Chondrocyte (in vitro differentiated cells): ENCODE measurements at regions not wholly inside any gene's neighbourhood (a gene's known extent, or its start where the extent isn't known, plus 50 kb on each side); places are given as distances from the start of the nearest gene placed in this dataset.

Experiments used
- DNase-seq: peaks from one replicate; pipeline ENCODE4 v3.0.0; 2021; ENCODE audit warnings: mixed read lengths, low spot score
- H3K27ac Mint-ChIP-seq: one replicate; pipeline ENCODE4 v1.8.0; 2021; ENCODE audit warnings: mild to moderate bottlenecking, moderate library complexity, mixed read lengths; ENCODE audit not compliant: unreplicated experiment
- H3K27me3 Mint-ChIP-seq: 2 replicates; pipeline ENCODE4 v1.8.0; 2021; ENCODE audit warnings: low read depth, mixed read lengths
- H3K36me3 Mint-ChIP-seq: 2 replicates; pipeline ENCODE4 v1.8.0; 2021; ENCODE audit warnings: low read depth, mixed read lengths
- H3K4me1 Mint-ChIP-seq: 2 replicates; pipeline ENCODE4 v1.8.0; 2021; ENCODE audit warnings: low read depth, mild to moderate bottlenecking, mixed read lengths
- H3K4me3 Mint-ChIP-seq: one replicate; pipeline ENCODE4 v1.8.0; 2021; ENCODE audit warnings: mild to moderate bottlenecking, moderate library complexity, mixed read lengths; ENCODE audit not compliant: unreplicated experiment
- H3K9me3 Mint-ChIP-seq: 2 replicates; pipeline ENCODE4 v1.8.0; 2021; ENCODE audit warnings: low read depth, mixed read lengths
- CTCF ChIP-seq: fragments of 200-600 bp; sonication (generic); IDR thresholded peaks from 2 replicates; pipeline ENCODE4 v1.5.0; 2021; ENCODE audit warnings: antibody characterized with exemption, mild to moderate bottlenecking, moderate library complexity

GRCh38 chr1:4085546-4085945, 185.5 kb upstream of the C1orf174 start:
- peaks cover 3% of the 10 kb centered on the region for H3K27me3 Mint-ChIP-seq
- no peak for DNase-seq
- H3K36me3 Mint-ChIP-seq = no peaks in the 10 kb centered on the region
- no peak overlapping the region for H3K27ac Mint-ChIP-seq
- no peaks in the 10 kb centered on the region for H3K4me1 Mint-ChIP-seq
- no peak overlapping the region for H3K4me3 Mint-ChIP-seq
- peaks cover 33% of the 10 kb centered on the region for H3K9me3 Mint-ChIP-seq
- no peak for TF ChIP-seq CTCF

- no peaks in the 10 kb centered on the region for H3K36me3 Mint-ChIP-seq
- no peak overlapping the region for H3K27ac Mint-ChIP-seq
- peaks cover 26% of the 10 kb centered on the region for H3K9me3 Mint-ChIP-seq
- H3K27me3 Mint-ChIP-seq = peaks cover 3% of the 10 kb centered on the region
- H3K4me3 Mint-ChIP-seq = no peak overlapping the region
- no peaks in the 10 kb centered on the region for H3K4me1 Mint-ChIP-seq
- DNase-seq = no peak
- no peak for TF ChIP-seq CTCF
These were observed 186.2 kb upstream of the C1orf174 start for GRCh38 chr1:4086085-4086850.

GRCh38 chr1:4086921-4087320, 186.8 kb upstream of the C1orf174 start:
- no peak for DNase-seq
- Mint-ChIP-seq H3K4me1 (no peaks in the 10 kb centered on the region), H3K9me3 (peaks cover 30% of the 10 kb centered on the region), H3K27ac (no peak overlapping the region), H3K36me3 (no peaks in the 10 kb centered on the region), H3K27me3 (peaks cover 3% of the 10 kb centered on the region), H3K4me3 (no peak overlapping the region)
- TF ChIP-seq CTCF = no peak

GRCh38 chr1:4087530-4088420, 187.7 kb upstream of the C1orf174 start:
- Mint-ChIP-seq H3K4me3 (no peak overlapping the region), H3K4me1 (no peaks in the 10 kb centered on the region), H3K27me3 (no peaks in the 10 kb centered on the region), H3K36me3 (no peaks in the 10 kb centered on the region), H3K27ac (no peak overlapping the region), H3K9me3 (peaks cover 33% of the 10 kb centered on the region)
- no peak for DNase-seq
- no peak for TF ChIP-seq CTCF

- no peak overlapping the region for H3K27ac Mint-ChIP-seq
- H3K36me3 Mint-ChIP-seq = no peaks in the 10 kb centered on the region
- H3K4me3 Mint-ChIP-seq = no peak overlapping the region
- peaks cover 41% of the 10 kb centered on the region for H3K9me3 Mint-ChIP-seq
- H3K4me1 Mint-ChIP-seq = no peaks in the 10 kb centered on the region
- DNase-seq = no peak
- H3K27me3 Mint-ChIP-seq = no peaks in the 10 kb centered on the region
- TF ChIP-seq CTCF = no peak
These were observed 188.6 kb upstream of the C1orf174 start for GRCh38 chr1:4088676-4089075.
